AG09309 (cell line): ENCODE measurements at regions not wholly inside any gene's neighbourhood (a gene's known extent, or its start where the extent isn't known, plus 50 kb on each side); places are given as distances from the start of the nearest gene placed in this dataset.

Source experiments
- DNase-seq: peaks from one replicate; pipeline ENCODE4 v3.0.0-alpha.2; 2010; ENCODE audit warnings: low read depth
- H3K4me3 ChIP-seq: 2 replicates; pipeline ENCODE4 v1.5.1; 2011; ENCODE audit warnings: mild to moderate bottlenecking, low read depth, low read length, moderate library complexity; ENCODE audit not compliant: control insufficient read depth
- CTCF ChIP-seq: IDR thresholded peaks from 2 replicates; pipeline ENCODE4 v1.5.1; 2011; ENCODE audit warnings: mild to moderate bottlenecking, low read depth, low read length, inconsistent platforms; ENCODE audit not compliant: insufficient read depth, control insufficient read depth; ENCODE audit errors: missing control alignments

DNA sequence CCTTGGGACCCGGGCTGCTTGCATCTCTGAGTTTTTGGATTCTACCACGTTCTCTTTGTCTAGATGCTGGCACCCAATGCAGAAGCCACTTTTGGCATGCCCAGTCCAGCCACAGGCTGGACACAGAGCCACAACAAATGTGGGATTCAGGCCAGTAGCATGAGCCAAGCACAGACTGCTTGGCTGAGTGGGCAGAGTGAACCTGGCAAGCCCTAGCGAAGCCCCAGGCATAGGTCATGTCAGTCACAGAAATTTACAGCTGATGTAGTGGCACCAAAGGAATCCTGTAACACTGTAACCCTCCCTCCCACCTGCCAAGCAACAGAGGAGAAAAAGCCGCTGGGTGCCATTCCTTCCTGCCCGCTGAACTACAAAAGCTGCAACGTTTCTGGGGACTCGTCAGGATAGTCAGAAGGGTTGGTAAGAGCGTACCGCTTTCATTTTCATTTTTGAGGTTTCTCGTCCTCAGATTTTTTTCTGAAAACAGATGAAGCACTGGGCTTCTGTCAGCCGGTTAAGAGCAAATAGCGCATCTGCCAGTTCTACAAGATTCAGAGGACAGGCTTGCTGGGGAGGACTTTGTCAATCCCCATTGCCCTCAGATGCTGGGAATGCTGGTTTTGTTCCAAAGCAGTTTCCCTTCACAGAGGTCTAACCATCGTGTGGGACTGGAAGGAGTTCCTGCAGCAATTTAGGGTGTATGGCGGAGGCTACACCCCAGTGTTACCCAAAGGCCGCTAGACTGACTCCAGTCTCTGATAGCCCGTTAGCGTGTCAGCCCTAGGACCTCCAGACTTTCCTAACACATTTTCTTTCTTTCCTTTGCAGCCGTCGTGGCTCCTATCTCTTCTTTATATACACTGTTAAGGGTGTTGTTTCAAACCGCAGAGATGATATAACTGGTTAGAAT is 399.0 kb downstream of the HTR1A start:
- no peak overlapping the region for H3K4me3 ChIP-seq
- TF ChIP-seq CTCF: no peak
- no peak for DNase-seq

DNA sequence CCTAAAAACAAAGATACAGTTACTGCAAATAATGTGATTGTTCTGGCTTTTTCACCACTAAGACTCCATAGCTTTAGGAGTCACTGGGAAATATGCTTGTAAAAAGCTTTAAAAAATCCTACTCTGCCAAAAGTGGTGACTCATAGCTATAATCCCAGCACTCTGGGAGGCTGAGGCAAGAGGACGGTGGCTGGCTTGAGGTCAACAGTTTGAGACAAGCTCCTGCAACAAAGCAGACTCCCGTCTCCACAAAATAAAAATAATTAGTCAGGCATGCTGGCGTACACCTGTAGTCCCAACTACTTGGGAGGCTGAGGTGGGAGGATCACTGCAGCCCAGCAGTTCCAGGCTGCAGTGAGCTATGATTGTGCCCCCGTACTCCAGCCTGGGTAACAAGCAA is 406.4 kb downstream of the HTR1A start:
- H3K4me3 ChIP-seq: no peak overlapping the region

GRCh38 chr5:63554191-63554590 is 408.1 kb downstream of the HTR1A start:
- no peak for TF ChIP-seq CTCF
- DNase-seq: no peak
- H3K4me3 ChIP-seq: no peak overlapping the region

More for the DNA sequence above, 406.4 kb downstream of the HTR1A start:
- no peak for TF ChIP-seq CTCF
- no peak for DNase-seq

- TF ChIP-seq CTCF: no peak
- no peak for DNase-seq
- H3K4me3 ChIP-seq: no peak overlapping the region
Observed at GRCh38 chr5:63553073-63553472, 409.2 kb downstream of the HTR1A start.

DNA sequence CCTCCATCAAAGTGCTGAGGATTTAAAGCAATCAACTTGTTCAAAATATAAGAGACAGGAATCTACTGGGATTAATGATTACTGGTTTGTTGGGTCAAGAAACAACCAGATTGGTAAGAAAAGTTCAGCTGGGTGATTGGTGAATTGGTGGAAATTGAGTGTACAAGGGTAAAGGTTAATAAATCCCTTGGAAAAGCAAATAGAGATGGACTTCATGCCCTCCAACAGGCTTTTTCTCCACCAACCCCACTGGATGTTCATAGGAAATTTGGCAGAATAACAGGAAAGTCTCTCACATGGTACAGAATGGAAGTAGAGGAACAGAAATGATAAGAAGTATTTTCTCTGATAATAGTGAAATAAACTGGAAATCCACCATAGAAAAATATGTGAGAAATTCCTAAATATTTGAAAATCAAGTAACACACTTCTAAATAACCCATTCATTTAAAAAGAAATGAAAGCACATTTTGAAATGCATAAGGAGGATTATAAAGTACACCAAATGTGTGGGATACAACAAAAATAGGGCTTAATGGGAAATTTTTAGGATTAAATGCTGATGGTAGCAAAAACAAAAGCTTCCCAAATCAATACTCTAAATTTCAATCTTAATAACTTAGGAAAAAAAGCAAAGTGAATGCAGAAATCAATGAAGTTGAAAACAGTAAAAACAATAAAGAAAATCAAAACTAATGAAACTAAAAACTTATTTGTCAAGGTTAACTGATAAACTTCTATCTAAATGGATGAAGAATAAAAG is 426.2 kb downstream of the HTR1A start:
- no peak for TF ChIP-seq CTCF
- no peak for DNase-seq
- no peak overlapping the region for H3K4me3 ChIP-seq

DNA sequence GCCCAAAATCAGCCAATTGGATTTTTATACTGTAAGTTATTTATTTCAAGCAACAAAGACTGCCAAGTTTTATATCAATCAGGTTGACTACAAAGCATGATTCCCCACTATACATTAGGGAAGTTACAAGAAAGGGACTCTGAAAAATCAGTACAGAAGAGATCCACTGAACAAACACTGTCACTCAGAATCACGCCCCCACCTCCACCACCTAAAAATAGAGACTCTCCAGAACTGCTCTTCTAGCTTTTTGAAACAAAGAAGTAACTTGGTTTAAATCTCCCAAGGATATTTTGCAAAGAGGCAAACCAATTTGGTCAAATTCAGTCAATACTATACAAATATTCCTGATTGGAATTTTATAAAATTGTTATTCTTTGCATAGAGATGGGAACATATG is 438.0 kb downstream of the HTR1A start:
- no peak overlapping the region for H3K4me3 ChIP-seq
- TF ChIP-seq CTCF: no peak
- DNase-seq: no peak
